Effector memory CD8-positive, alpha-beta T cell (primary cell): ENCODE measurements at regions not wholly inside any gene's neighbourhood (a gene's known extent, or its start where the extent isn't known, plus 50 kb on each side); places are given as distances from the start of the nearest gene placed in this dataset.
"Not testable (repeated sequence)": the region's sequence is repeated elsewhere in the genome, so short reads cannot be mapped to it uniquely, and the experiment has no call there.

Source experiments
- ATAC-seq: fragments of 150-1000 bp; cut with Tn5 transposase; replicated peaks from 2 replicates; pipeline ENCODE4 v1.10.0; 2021; ENCODE audit warnings: mild to moderate bottlenecking, moderate library complexity
- DNase-seq, 3 experiments: peaks; one replicate each; pipeline ENCODE4 v3.0.0; 2021
- H3K27ac Mint-ChIP-seq, 2 donors: one replicate each; pipeline ENCODE4 v1.8.0; 2022; ENCODE audit warnings: mild to moderate bottlenecking in 2 of 2, mixed read lengths in 2 of 2, moderate library complexity in 2 of 2
- H3K27me3 Mint-ChIP-seq, 2 donors: one replicate each; pipeline ENCODE4 v1.8.0; 2022; ENCODE audit warnings: mixed read lengths in 2 of 2
- H3K36me3 Mint-ChIP-seq: one replicate; pipeline ENCODE4 v1.8.0; 2022; ENCODE audit warnings: mild to moderate bottlenecking, moderate library complexity, mixed read lengths; ENCODE audit not compliant: insufficient read depth
- H3K4me1 Mint-ChIP-seq, 2 donors: one replicate each; pipeline ENCODE4 v1.8.0; 2022; ENCODE audit warnings: low read depth in 2 of 2, mixed read lengths in 2 of 2
- H3K4me3 Mint-ChIP-seq, 2 donors: one replicate each; pipeline ENCODE4 v1.8.0; 2022; ENCODE audit warnings: mild to moderate bottlenecking in 2 of 2, mixed read lengths in 2 of 2, moderate library complexity in 2 of 2
- H3K9me3 Mint-ChIP-seq, 2 donors: one replicate each; pipeline ENCODE4 v1.8.0; 2022; ENCODE audit warnings: mixed read lengths in 2 of 2

- H3K27me3 Mint-ChIP-seq: no peaks in the 10 kb centered on the region
- H3K4me1 Mint-ChIP-seq: no peaks in the 10 kb centered on the region
- peaks cover 4% of the 10 kb centered on the region for H3K36me3 Mint-ChIP-seq
- ATAC-seq (no peak), DNase-seq (no peak)
- no peak overlapping the region for H3K4me3 Mint-ChIP-seq
- H3K9me3 Mint-ChIP-seq: no peaks in the 10 kb centered on the region
- H3K27ac Mint-ChIP-seq: no peak overlapping the region
These were observed 222.1 kb upstream of the POU1F1 start for GRCh38 chr3:87498358-87499080.

- no peaks in the 10 kb centered on the region for H3K9me3 Mint-ChIP-seq
- no peaks in the 10 kb centered on the region for H3K27me3 Mint-ChIP-seq
- no peak for DNase-seq
- H3K27ac Mint-ChIP-seq: no peak overlapping the region
- no peaks in the 10 kb centered on the region for H3K4me1 Mint-ChIP-seq
- H3K4me3 Mint-ChIP-seq: no peak overlapping the region
- ATAC-seq: no peak
- H3K36me3 Mint-ChIP-seq: peaks cover 4% of the 10 kb centered on the region
These were observed 219.6 kb upstream of the POU1F1 start for GRCh38 chr3:87495938-87496337.

GRCh38 chr3:87494264-87494663 is 217.9 kb upstream of the POU1F1 start:
- Mint-ChIP-seq H3K4me1 (no peaks in the 10 kb centered on the region), H3K27ac (no peak overlapping the region), H3K4me3 (no peak overlapping the region), H3K36me3 (peaks cover 4% of the 10 kb centered on the region), H3K27me3 (no peaks in the 10 kb centered on the region), H3K9me3 (no peaks in the 10 kb centered on the region)
- ATAC-seq: no peak
- no peak for DNase-seq

DNA sequence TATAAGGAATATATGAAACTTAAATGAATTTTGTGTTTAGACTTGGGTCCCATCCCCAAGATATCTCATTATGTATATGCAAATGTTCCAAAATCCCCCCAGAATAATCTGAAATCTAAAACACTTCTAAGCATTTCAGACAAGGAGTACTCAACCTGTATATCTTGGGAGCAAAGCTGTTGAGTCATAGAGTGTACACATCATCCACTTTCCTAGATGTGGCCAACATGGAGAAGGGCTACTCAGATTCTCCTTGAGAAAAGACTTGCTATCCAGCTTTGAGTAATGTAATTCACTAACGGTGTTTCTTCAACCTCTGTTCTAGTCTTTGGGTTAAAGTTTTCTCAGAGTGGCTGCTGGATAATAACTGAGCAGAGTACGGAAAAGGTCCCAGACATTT is 215.5 kb upstream of the POU1F1 start:
- DNase-seq (no peak), ATAC-seq (no peak)
- Mint-ChIP-seq H3K4me3 (no peak overlapping the region), H3K27ac (no peak overlapping the region), H3K9me3 (no peaks in the 10 kb centered on the region), H3K27me3 (no peaks in the 10 kb centered on the region), H3K4me1 (no peaks in the 10 kb centered on the region), H3K36me3 (no peaks in the 10 kb centered on the region)

DNA sequence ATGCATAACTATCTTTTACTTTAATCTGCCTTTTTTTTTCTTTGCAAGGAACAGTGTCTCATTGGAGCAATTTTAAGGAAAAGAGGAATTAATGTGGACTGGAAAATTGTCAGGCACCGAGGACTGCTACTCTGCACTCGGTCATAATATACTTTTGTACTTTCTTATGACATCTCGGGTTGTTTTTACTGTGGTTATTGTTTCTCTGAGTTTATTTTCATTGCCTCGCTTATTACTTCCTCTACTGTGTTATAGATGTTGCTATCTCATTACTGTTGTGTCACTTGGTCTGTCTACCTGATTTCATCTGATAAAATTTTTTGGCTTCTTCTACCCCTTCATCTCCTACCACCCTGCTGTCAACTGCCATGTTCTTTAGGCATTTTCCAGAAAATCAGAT is 213.5 kb upstream of the POU1F1 start:
- Mint-ChIP-seq H3K27ac (no peak overlapping the region), H3K4me3 (no peak overlapping the region), H3K27me3 (no peaks in the 10 kb centered on the region), H3K36me3 (no peaks in the 10 kb centered on the region), H3K4me1 (no peaks in the 10 kb centered on the region), H3K9me3 (no peaks in the 10 kb centered on the region)
- DNase-seq (no peak), ATAC-seq (no peak)

GRCh38 chr3:87488765-87489164 is 212.4 kb upstream of the POU1F1 start:
- no peaks in the 10 kb centered on the region for H3K27me3 Mint-ChIP-seq
- no peak overlapping the region for H3K27ac Mint-ChIP-seq
- H3K9me3 Mint-ChIP-seq: no peaks in the 10 kb centered on the region
- no peaks in the 10 kb centered on the region for H3K36me3 Mint-ChIP-seq
- no peak for ATAC-seq
- no peak for DNase-seq
- no peak overlapping the region for H3K4me3 Mint-ChIP-seq
- H3K4me1 Mint-ChIP-seq: no peaks in the 10 kb centered on the region

GRCh38 chr3:87486635-87487034 is 210.3 kb upstream of the POU1F1 start:
- H3K27me3 Mint-ChIP-seq, ATAC-seq, H3K9me3 Mint-ChIP-seq, H3K27ac Mint-ChIP-seq, H3K36me3 Mint-ChIP-seq, H3K4me1 Mint-ChIP-seq, H3K4me3 Mint-ChIP-seq, DNase-seq: not testable (repeated sequence)

GRCh38 chr3:87486115-87486514 is 209.7 kb upstream of the POU1F1 start:
- Mint-ChIP-seq H3K27ac (no peak overlapping the region), H3K4me1 (no peaks in the 10 kb centered on the region), H3K36me3 (no peaks in the 10 kb centered on the region), H3K27me3 (no peaks in the 10 kb centered on the region), H3K4me3 (no peak overlapping the region), H3K9me3 (no peaks in the 10 kb centered on the region)
- ATAC-seq: no peak
- no peak for DNase-seq

- ATAC-seq (no peak), DNase-seq (no peak)
- H3K9me3 Mint-ChIP-seq: peaks cover 0 to 5% of the 10 kb centered on the region in 2 donors
- no peaks in the 10 kb centered on the region for H3K27me3 Mint-ChIP-seq
- H3K36me3 Mint-ChIP-seq: no peaks in the 10 kb centered on the region
- H3K4me3 Mint-ChIP-seq: no peak overlapping the region
- no peak overlapping the region for H3K27ac Mint-ChIP-seq
- H3K4me1 Mint-ChIP-seq: no peaks in the 10 kb centered on the region
These were observed 202.3 kb upstream of the POU1F1 start for GRCh38 chr3:87478716-87479115.

GRCh38 chr3:87473944-87474343 is 197.6 kb upstream of the POU1F1 start:
- no peaks in the 10 kb centered on the region for H3K27me3 Mint-ChIP-seq
- ATAC-seq (no peak), DNase-seq (no peak)
- no peaks in the 10 kb centered on the region for H3K36me3 Mint-ChIP-seq
- H3K4me3 Mint-ChIP-seq: no peak overlapping the region
- no peak overlapping the region for H3K27ac Mint-ChIP-seq
- H3K9me3 Mint-ChIP-seq: peaks cover 0 to 5% of the 10 kb centered on the region in 2 donors
- no peaks in the 10 kb centered on the region for H3K4me1 Mint-ChIP-seq

- Mint-ChIP-seq H3K9me3 (peaks cover 0 to 10% of the 10 kb centered on the region in 2 donors), H3K4me3 (no peak overlapping the region), H3K4me1 (no peaks in the 10 kb centered on the region), H3K27me3 (no peaks in the 10 kb centered on the region), H3K36me3 (no peaks in the 10 kb centered on the region), H3K27ac (no peak overlapping the region)
- ATAC-seq (no peak), DNase-seq (no peak)
These were observed 192.6 kb upstream of the POU1F1 start for GRCh38 chr3:87468938-87469337.

DNA sequence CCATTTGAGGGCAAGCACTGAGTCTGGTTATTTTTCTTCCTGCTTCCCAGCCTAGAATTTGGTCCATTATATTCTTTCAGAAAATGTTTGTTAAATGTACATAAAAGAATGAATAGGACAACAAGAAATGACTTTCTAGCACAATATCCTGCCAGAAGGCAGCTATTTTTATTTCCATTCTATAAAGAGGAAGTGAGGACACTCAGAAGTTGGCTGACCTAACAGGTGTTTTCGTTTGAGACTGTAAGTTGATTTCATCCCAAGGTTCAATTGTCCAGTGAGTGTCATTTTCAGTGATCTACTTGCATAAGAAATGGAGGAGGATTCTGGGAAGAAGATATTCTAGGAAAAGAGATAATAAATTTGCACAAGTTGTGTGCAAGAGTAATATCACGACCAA is 191.9 kb upstream of the POU1F1 start:
- Mint-ChIP-seq H3K9me3 (peaks cover 0 to 10% of the 10 kb centered on the region in 2 donors), H3K4me3 (no peak overlapping the region), H3K27ac (no peak overlapping the region), H3K36me3 (no peaks in the 10 kb centered on the region), H3K27me3 (no peaks in the 10 kb centered on the region), H3K4me1 (no peaks in the 10 kb centered on the region)
- DNase-seq: no peak
- ATAC-seq: no peak

DNA sequence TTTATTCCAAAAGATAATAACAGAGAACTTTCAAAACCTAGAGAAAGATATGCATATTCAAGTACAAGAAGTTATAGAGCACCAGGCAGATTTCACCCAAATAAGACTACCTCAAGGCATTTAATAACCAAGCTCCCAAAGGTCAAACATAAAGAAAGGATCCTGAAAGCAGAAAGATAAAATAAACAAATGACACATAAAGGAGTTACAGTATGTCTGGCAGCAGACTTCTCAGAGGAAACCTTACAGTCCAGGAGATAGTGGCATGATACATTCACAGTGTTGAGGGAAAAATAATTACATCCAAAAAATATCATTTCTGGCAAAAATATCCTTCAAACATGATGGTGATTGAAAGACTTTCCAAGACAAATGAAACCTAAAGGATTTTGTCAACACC is 185.8 kb upstream of the POU1F1 start:
- DNase-seq (no peak), ATAC-seq (no peak)
- Mint-ChIP-seq H3K4me1 (no peaks in the 10 kb centered on the region), H3K9me3 (peaks cover 4 to 10% of the 10 kb centered on the region in 2 donors), H3K4me3 (no peak overlapping the region), H3K27ac (no peak overlapping the region), H3K36me3 (no peaks in the 10 kb centered on the region), H3K27me3 (no peaks in the 10 kb centered on the region)

- no peak for ATAC-seq
- H3K9me3 Mint-ChIP-seq: peaks cover 2 to 4% of the 10 kb centered on the region in 2 donors
- no peaks in the 10 kb centered on the region for H3K27me3 Mint-ChIP-seq
- H3K4me1 Mint-ChIP-seq: no peaks in the 10 kb centered on the region
- DNase-seq: no peak
- no peak overlapping the region for H3K27ac Mint-ChIP-seq
- H3K4me3 Mint-ChIP-seq: no peak overlapping the region
- no peaks in the 10 kb centered on the region for H3K36me3 Mint-ChIP-seq
These were observed 185.1 kb upstream of the POU1F1 start for GRCh38 chr3:87461443-87461842.

- Mint-ChIP-seq H3K4me3 (no peak overlapping the region), H3K4me1 (no peaks in the 10 kb centered on the region), H3K36me3 (no peaks in the 10 kb centered on the region), H3K9me3 (peaks cover 0 to 4% of the 10 kb centered on the region in 2 donors), H3K27ac (no peak overlapping the region), H3K27me3 (no peaks in the 10 kb centered on the region)
- no peak for ATAC-seq
- DNase-seq: no peak
These were observed 184.7 kb upstream of the POU1F1 start for GRCh38 chr3:87461036-87461435.
